ENCODE measurements at regions not wholly inside any gene's neighbourhood (a gene's known extent, or its start where the extent isn't known, plus 50 kb on each side); places are given as distances from the start of the nearest gene placed in this dataset.

DNA sequence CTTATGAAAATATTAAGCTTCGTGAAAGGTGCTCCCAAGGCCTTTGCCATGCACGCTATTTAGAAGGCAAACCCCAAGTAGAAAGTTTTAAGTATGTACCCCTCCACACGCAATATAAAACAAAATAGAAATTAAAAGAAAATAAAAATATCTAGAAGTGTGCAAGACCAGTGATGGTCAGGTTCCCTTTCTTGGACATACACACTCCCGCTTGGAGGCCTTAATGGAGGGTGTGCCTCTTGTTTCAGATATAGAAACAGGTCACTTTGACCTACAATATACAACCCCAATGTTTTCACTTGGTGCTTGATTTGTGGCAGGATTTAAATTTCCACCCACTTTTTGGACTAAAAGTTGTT, 127.4 kb upstream of the STC2 start:
- POLR2A ChIA-PET (ENCODE audit: partially characterized antibody) = interaction anchor here (0.6 kb wide), 1 partner anchor 57 kb away, joined by 3 read pairs; no protein-coding TSS in a partner anchor
- Histone ChIP-seq H3K36me3 (ENCODE audit: control insufficient read depth in 2 of 4, insufficient read depth in 4 of 4, low read length in 3 of 4) (no peaks in the 10 kb centered on the region), H3K56ac (replicated peaks; ENCODE audit: insufficient read length, low read depth, low read length) (no peak overlapping the region), H3K79me1 (ENCODE audit: low read depth, low read length) (no peaks in the 10 kb centered on the region), H3K27me3 (replicated peaks in 1 of 4; ENCODE audit: control insufficient read depth in 3 of 4, extremely low read depth in 1 of 4, insufficient read depth in 3 of 4, low read length in 3 of 4) (no peaks in the 10 kb centered on the region), H3K23me2 (ENCODE audit: low read depth, low read length) (no peaks in the 10 kb centered on the region), H3K23ac (ENCODE audit: insufficient read length) (no peak overlapping the region), H2BK12ac (ENCODE audit: low read depth, low read length) (no peak overlapping the region), H3K9ac (replicated peaks in 1 of 4; ENCODE audit: extremely low read depth in 1 of 4, low read depth in 3 of 4, low read length in 3 of 4) (no peak overlapping the region), H3K4me3 (ENCODE audit: extremely low read depth in 1 of 4, insufficient read depth in 2 of 4, low read depth in 3 of 4, low read length in 4 of 4) (no peak overlapping the region), H2AFZ (ENCODE audit: low read length) (no peak overlapping the region), H3K18ac (ENCODE audit: extremely low read depth, low read length) (no peak overlapping the region), H3K4ac (replicated peaks; ENCODE audit: insufficient read length, low read depth, low read length) (no peak overlapping the region), H2AK5ac (ENCODE audit: low read depth, low read length) (no peak overlapping the region), H3K4me2 (ENCODE audit: insufficient read depth in 1 of 2, low read depth in 2 of 2, low read length in 2 of 2) (no peak overlapping the region), H3K14ac (ENCODE audit: insufficient read length) (no peak overlapping the region), H2BK15ac (ENCODE audit: low read length) (no peak overlapping the region), H4K91ac (replicated peaks; ENCODE audit: insufficient read length, low read length) (no peak overlapping the region), H3K9me3 (ENCODE audit: insufficient read depth in 2 of 2, low read depth in 1 of 2, low read length in 1 of 2) (peaks cover 0 to 4% of the 10 kb centered on the region in 2 experiments; a peak in 1 of 4 replicates), H3K27ac (ENCODE audit: low read depth, low read length) (no peak overlapping the region), H4K8ac (ENCODE audit: extremely low read depth, insufficient read depth, low read length) (no peak overlapping the region), H2BK120ac (replicated peaks; ENCODE audit: low read depth, low read length) (no peak overlapping the region), H2BK5ac (ENCODE audit: low read depth, low read length) (no peak overlapping the region), H4K5ac (ENCODE audit: insufficient read length, low read depth, low read length) (no peak overlapping the region), H3K79me2 (ENCODE audit: control insufficient read depth in 1 of 2, insufficient read depth in 2 of 2, low read length in 2 of 2) (no peaks in the 10 kb centered on the region), H2BK20ac (ENCODE audit: low read length) (no peak overlapping the region), H3K4me1 (replicated peaks in 1 of 4; ENCODE audit: control insufficient read depth in 3 of 4, insufficient read depth in 4 of 4, low read length in 3 of 4) (no peaks in the 10 kb centered on the region), H4K20me1 (replicated peaks in 1 of 2; ENCODE audit: control insufficient read depth in 1 of 2, insufficient read depth in 2 of 2, low read length in 2 of 2) (no peaks in the 10 kb centered on the region)
- FAIRE-seq (no peak), DNase-seq (ENCODE audit: low read depth in 1 of 2, low spot score in 2 of 2) (no peak)
- CTCF ChIA-PET (ENCODE audit: partially characterized antibody) = no interaction called here
- WGBS, 2 experiments (ENCODE audit: extremely low coverage in 1 of 2, insufficient coverage in 1 of 2, insufficient read length in 1 of 2, insufficient replicate concordance in 2 of 2, low coverage in 1 of 2, low lambda C conversion rate in 2 of 2, missing lambda C conversion rate in 1 of 2) = 92% methylated on average over 4 of the region's 4 CpGs; no CpG with 5 or more reads in 1 of the 2 experiments
- TF ChIP-seq POU5F1 (IDR thresholded peaks at IDR 0.05; ENCODE audit: low read depth, low read length) (no peak), CHD2 (IDR thresholded peaks at IDR 0.05; ENCODE audit: low read length) (no peak), HDAC2 (IDR thresholded peaks at IDR 0.05; ENCODE audit: borderline replicate concordance in 1 of 2, low read depth in 2 of 2, low read length in 2 of 2) (no peak), MAFK (IDR thresholded peaks at IDR 0.05; ENCODE audit: low read depth, low read length) (no peak), JUN (IDR thresholded peaks at IDR 0.05; ENCODE audit: low read depth, low read length) (no peak)

All from H1 (cell line).